Brain microvascular endothelial cell (primary cell): ENCODE measurements at regions not wholly inside any gene's neighbourhood (a gene's known extent, or its start where the extent isn't known, plus 50 kb on each side); places are given as distances from the start of the nearest gene placed in this dataset.
A peak's percentile ranks its signal among the peaks of the same experiment; 100 is the strongest.

Source experiments
- DNase-seq: peaks from one replicate; pipeline ENCODE4 v3.0.0-alpha.2; 2020
- H3K27ac ChIP-seq: fragments of 250-450 bp; sonication (Bioruptor Pico); 2 replicates; pipeline ENCODE4 v1.5.1; 2020; ENCODE audit warnings: mild to moderate bottlenecking, moderate library complexity
- H3K27me3 ChIP-seq: fragments of 250-450 bp; sonication (Bioruptor Pico); replicated peaks from 2 replicates; pipeline ENCODE4 v1.5.1; 2020; ENCODE audit warnings: mild to moderate bottlenecking
- H3K36me3 ChIP-seq: fragments of 250-450 bp; sonication (Bioruptor Pico); replicated peaks from 2 replicates; pipeline ENCODE4 v1.5.1; 2020; ENCODE audit warnings: mild to moderate bottlenecking
- H3K4me3 ChIP-seq: 2 replicates; pipeline ENCODE4 v1.5.1; 2011; ENCODE audit warnings: low read depth, mild to moderate bottlenecking, control low read depth, low read length, moderate library complexity
- in situ Hi-C: cut with HindIII; loops from 2 replicates; pipeline ENCODE4 v1.10.0; 2017; ENCODE audit warnings: low sequenced_read_pairs, low pct_ligation_motif_present
- TF ChIP-seq, protein P1 (sequence below): IDR thresholded peaks from 2 replicates; pipeline ENCODE4 v1.5.1; 2011; ENCODE audit warnings: low read depth, mild to moderate bottlenecking, moderate library complexity, low read length, control low read depth, inconsistent platforms; ENCODE audit errors: missing control alignments

- Histone ChIP-seq H3K27ac (no peak overlapping the region), H3K36me3 (no peaks in the 10 kb centered on the region), H3K27me3 (no peaks in the 10 kb centered on the region), H3K4me3 (no peak overlapping the region)
- DNase-seq: peak; percentile 16
- TF ChIP-seq, protein P1, sequence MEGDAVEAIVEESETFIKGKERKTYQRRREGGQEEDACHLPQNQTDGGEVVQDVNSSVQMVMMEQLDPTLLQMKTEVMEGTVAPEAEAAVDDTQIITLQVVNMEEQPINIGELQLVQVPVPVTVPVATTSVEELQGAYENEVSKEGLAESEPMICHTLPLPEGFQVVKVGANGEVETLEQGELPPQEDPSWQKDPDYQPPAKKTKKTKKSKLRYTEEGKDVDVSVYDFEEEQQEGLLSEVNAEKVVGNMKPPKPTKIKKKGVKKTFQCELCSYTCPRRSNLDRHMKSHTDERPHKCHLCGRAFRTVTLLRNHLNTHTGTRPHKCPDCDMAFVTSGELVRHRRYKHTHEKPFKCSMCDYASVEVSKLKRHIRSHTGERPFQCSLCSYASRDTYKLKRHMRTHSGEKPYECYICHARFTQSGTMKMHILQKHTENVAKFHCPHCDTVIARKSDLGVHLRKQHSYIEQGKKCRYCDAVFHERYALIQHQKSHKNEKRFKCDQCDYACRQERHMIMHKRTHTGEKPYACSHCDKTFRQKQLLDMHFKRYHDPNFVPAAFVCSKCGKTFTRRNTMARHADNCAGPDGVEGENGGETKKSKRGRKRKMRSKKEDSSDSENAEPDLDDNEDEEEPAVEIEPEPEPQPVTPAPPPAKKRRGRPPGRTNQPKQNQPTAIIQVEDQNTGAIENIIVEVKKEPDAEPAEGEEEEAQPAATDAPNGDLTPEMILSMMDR: no peak
- in situ Hi-C loops: no loop called here
Measured at GRCh38 chr14:62097072-62097471, 334.9 kb downstream of the SNAPC1 start.

DNA sequence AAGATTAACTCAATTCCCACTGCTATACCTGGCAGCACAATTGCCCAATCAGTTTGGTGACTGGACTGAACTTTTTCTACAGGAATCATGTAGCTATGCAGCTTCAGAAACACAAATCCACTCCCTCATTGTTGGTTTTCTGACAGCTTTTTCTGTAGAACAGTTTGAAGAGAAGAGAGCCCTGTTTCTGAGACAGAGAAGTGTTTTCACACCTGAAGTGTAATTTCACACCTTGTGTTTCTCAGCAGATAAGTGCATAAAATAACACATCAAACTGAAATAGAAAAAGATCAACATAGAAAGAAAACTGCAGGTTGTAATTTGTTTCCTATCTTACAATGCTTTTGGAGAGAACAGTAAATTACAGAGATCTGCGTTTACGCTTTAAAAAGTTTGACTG lies 335.6 kb downstream of the SNAPC1 start:
- Histone ChIP-seq H3K27me3 (no peaks in the 10 kb centered on the region), H3K36me3 (no peaks in the 10 kb centered on the region), H3K4me3 (no peak overlapping the region), H3K27ac (no peak overlapping the region)
- in situ Hi-C loops: no loop called here
- DNase-seq: no peak
- TF ChIP-seq, protein P1: no peak

GRCh38 chr14:62098357-62098756 lies 336.1 kb downstream of the SNAPC1 start:
- Histone ChIP-seq H3K36me3 (no peaks in the 10 kb centered on the region), H3K27ac (no peak overlapping the region), H3K4me3 (no peak overlapping the region), H3K27me3 (no peaks in the 10 kb centered on the region)
- in situ Hi-C loops: no loop called here
- DNase-seq: no peak
- TF ChIP-seq, protein P1: no peak

DNA sequence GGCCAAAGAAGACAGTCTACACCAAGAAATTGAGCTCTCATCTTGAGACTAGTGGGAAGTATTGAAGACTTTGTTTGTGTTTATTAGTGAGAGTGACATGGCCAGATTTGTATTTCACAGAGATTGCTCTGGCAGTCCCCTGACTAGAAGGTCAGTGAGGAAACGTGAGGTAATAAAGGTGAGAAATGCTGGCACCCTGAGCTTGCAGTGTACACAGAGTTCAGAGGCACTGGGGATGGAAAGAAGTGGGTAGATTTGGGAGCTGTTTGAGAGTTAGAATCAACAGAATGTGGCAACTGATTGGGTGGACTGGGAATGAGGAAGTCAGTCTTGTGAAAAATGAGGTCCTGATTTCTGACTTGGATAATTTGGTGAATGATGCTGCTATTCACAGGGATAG lies 336.9 kb downstream of the SNAPC1 start:
- Histone ChIP-seq H3K4me3 (no peak overlapping the region), H3K27me3 (no peaks in the 10 kb centered on the region), H3K36me3 (no peaks in the 10 kb centered on the region), H3K27ac (no peak overlapping the region)
- TF ChIP-seq, protein P1: no peak
- in situ Hi-C loops: no loop called here
- DNase-seq: no peak

GRCh38 chr14:62101189-62101588 lies 339.0 kb downstream of the SNAPC1 start:
- Histone ChIP-seq H3K27ac (no peak overlapping the region), H3K27me3 (no peaks in the 10 kb centered on the region), H3K36me3 (no peaks in the 10 kb centered on the region), H3K4me3 (no peak overlapping the region)
- in situ Hi-C loops: loop anchor here (25.0 kb wide), 1 partner anchor 189 kb away; no protein-coding TSS in a partner anchor
- DNase-seq: no peak
- TF ChIP-seq, protein P1: no peak

DNA sequence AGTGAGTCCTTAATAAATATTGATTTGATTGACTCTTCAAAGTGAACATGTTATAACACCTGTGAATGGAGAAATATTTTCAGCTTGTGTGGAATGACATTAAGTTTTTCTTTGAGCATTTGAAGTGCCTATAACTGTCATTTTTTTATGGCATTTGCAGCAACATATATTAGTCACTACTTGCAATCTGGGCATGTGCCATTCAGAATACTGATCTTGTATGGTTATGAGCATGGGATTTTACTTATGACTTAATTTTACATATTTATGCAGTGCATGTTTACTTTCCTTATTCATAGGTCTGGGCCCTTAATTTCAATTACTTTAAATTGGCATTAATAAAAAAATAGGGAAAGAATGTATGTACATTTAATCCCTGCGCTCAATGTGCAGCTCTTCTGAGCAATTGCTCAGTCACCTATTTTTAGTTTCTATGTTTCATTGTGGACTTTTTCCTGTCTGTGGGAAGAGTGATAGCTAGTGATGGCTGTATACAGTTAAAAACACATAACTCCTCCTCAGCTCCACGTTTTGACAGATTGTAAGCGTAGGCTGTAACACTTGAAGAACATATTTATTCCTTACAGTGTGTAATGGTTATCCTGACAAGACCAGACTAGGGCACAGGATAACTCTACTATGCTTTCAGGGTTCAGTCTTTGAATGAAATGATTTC lies 339.6 kb downstream of the SNAPC1 start:
- Histone ChIP-seq H3K4me3 (no peak overlapping the region), H3K27me3 (no peaks in the 10 kb centered on the region), H3K36me3 (no peaks in the 10 kb centered on the region), H3K27ac (no peak overlapping the region)
- in situ Hi-C loops: loop anchor here (25.0 kb wide), 1 partner anchor 190 kb away; no protein-coding TSS in a partner anchor
- no peak for DNase-seq
- TF ChIP-seq, protein P1: no peak
